NCI-H2029 (cell line): ENCODE measurements at regions not wholly inside any gene's neighbourhood (a gene's known extent, or its start where the extent isn't known, plus 50 kb on each side); places are given as distances from the start of the nearest gene placed in this dataset.

ENCODE experiments used
- DNase-seq: peaks from one replicate; lab custom pipeline; 2025; lab: John Stamatoyannopoulos, UW

- no peak for DNase-seq
Measured at GRCh38 chr13:63693696-63694095, 2278.0 kb upstream of the PCDH20 start.

GRCh38 chr13:63691474-63691873, 2275.8 kb upstream of the PCDH20 start:
- no peak for DNase-seq

GRCh38 chr13:63690672-63691071, 2275.0 kb upstream of the PCDH20 start:
- DNase-seq = no peak

- no peak for DNase-seq
Measured at GRCh38 chr13:63684822-63685221, 2269.2 kb upstream of the PCDH20 start.

GRCh38 chr13:63680704-63681103, 2265.1 kb upstream of the PCDH20 start:
- DNase-seq = no peak

GRCh38 chr13:63671296-63671695, 2255.6 kb upstream of the PCDH20 start:
- DNase-seq = no peak

GRCh38 chr13:63651394-63651793, 2235.7 kb upstream of the PCDH20 start:
- no peak for DNase-seq

- DNase-seq = no peak
Measured at GRCh38 chr13:63643543-63643942, 2227.9 kb upstream of the PCDH20 start.

- DNase-seq = no peak
Measured at GRCh38 chr13:63636316-63636993, 2220.8 kb upstream of the PCDH20 start.

- no peak for DNase-seq
Measured at GRCh38 chr13:63632321-63632720, 2216.7 kb upstream of the PCDH20 start.

GRCh38 chr13:63631006-63631405, 2215.4 kb upstream of the PCDH20 start:
- DNase-seq = no peak

- no peak for DNase-seq
Measured at GRCh38 chr13:63629591-63629990, 2213.9 kb upstream of the PCDH20 start.

- DNase-seq = no peak
Measured at GRCh38 chr13:63628310-63628709, 2212.7 kb upstream of the PCDH20 start.

GRCh38 chr13:63625869-63626268, 2210.2 kb upstream of the PCDH20 start:
- DNase-seq = no peak

GRCh38 chr13:63614874-63615612, 2199.4 kb upstream of the PCDH20 start:
- no peak for DNase-seq

GRCh38 chr13:63607153-63607552, 2191.5 kb upstream of the PCDH20 start:
- DNase-seq = no peak

GRCh38 chr13:63605962-63606361, 2190.3 kb upstream of the PCDH20 start:
- DNase-seq = no peak

- no peak for DNase-seq
Measured at GRCh38 chr13:63605403-63605802, 2189.8 kb upstream of the PCDH20 start.

GRCh38 chr13:63595811-63596210, 2180.2 kb upstream of the PCDH20 start:
- no peak for DNase-seq

GRCh38 chr13:63586467-63586866, 2170.8 kb upstream of the PCDH20 start:
- no peak for DNase-seq

GRCh38 chr13:63578796-63579195, 2163.1 kb upstream of the PCDH20 start:
- DNase-seq = no peak

- DNase-seq = no peak
Measured at GRCh38 chr13:63567031-63567430, 2151.4 kb upstream of the PCDH20 start.

GRCh38 chr13:63554157-63554556, 2138.5 kb upstream of the PCDH20 start:
- no peak for DNase-seq

GRCh38 chr13:63551731-63552130, 2136.1 kb upstream of the PCDH20 start:
- DNase-seq = no peak
